Tibial artery (tissue), 4 donors: ENCODE measurements at regions not wholly inside any gene's neighbourhood (a gene's known extent, or its start where the extent isn't known, plus 50 kb on each side); places are given as distances from the start of the nearest gene placed in this dataset.

Experiments
- DNase-seq, 2 donors: peaks; one replicate each; pipeline ENCODE4 v3.0.0-alpha.2; 2019
- H3K27ac ChIP-seq, 2 donors: fragments of 200-600 bp; sonication (generic) in 1 of 2; 1 replicate in 1 of 2; 2 replicates in 1 of 2; pipeline ENCODE4 v1.5.1; 2018 to 2019; ENCODE audit warnings: mild to moderate bottlenecking in 1 of 2
- H3K27me3 ChIP-seq, 2 donors: fragments of 200-600 bp; sonication (generic) in 1 of 2; one replicate each; pipeline versions ENCODE4 v1.5.1 to v1.6.0; 2016 to 2019
- H3K36me3 ChIP-seq, 3 donors: fragments of 200-600 bp; sonication (generic) in 2 of 3; one replicate each; pipeline ENCODE4 v1.5.1; 2016 to 2019; ENCODE audit warnings: mild to moderate bottlenecking in 2 of 3
- H3K4me1 ChIP-seq, 4 donors: fragments of 200-600 bp; sonication (generic) in 2 of 4; 1 replicate in 3 of 4; 2 replicates in 1 of 4; pipeline ENCODE4 v1.5.1; 2016 to 2019
- H3K4me3 ChIP-seq, 2 donors: fragments of 200-600 bp; sonication (generic) in 1 of 2; 1 replicate in 1 of 2; 2 replicates in 1 of 2; pipeline ENCODE4 v1.5.1; 2018 to 2019; ENCODE audit warnings: mild to moderate bottlenecking in 2 of 2
- H3K9me3 ChIP-seq, 3 donors: fragments of 200-600 bp; sonication (generic) in 1 of 3; one replicate each; pipeline ENCODE4 v1.5.1; 2016 to 2019
- CTCF ChIP-seq, 2 experiments: fragments of 200-600 bp in 1 of 2; fragments of 450-650 bp in 1 of 2; IDR thresholded peaks; one replicate each; pipeline ENCODE4 v1.5.1; 2017 to 2019; ENCODE audit warnings: antibody characterized with exemption in 2 of 2, mild to moderate bottlenecking in 1 of 2, moderate library complexity in 1 of 2
- intact Hi-C: fragments of 100-400 bp; cut with DNase I; formaldehyde crosslinking; loops from one replicate; pipeline ENCODE4 v1.15.0; 2023; ENCODE audit warnings: low total_unique reads

GRCh38 chr13:40498461-40498860, 168.0 kb downstream of the FOXO1 start:
- no peak overlapping the region for H3K27ac ChIP-seq
- no peak for DNase-seq
- no peaks in the 10 kb centered on the region for H3K36me3 ChIP-seq
- H3K27me3 ChIP-seq, result no peaks in the 10 kb centered on the region
- peaks cover 0 to 22% (median 0%) of the 10 kb centered on the region in 4 donors for H3K4me1 ChIP-seq
- TF ChIP-seq CTCF (IDR thresholded peaks at IDR 0.05), result no peak
- no peaks in the 10 kb centered on the region for H3K9me3 ChIP-seq
- intact Hi-C loops, result no loop called here
- H3K4me3 ChIP-seq, result no peak overlapping the region

- Histone ChIP-seq H3K27me3 (no peaks in the 10 kb centered on the region), H3K4me1 (peaks cover 0 to 18% (median 7%) of the 10 kb centered on the region in 4 donors), H3K4me3 (no peak overlapping the region), H3K9me3 (no peaks in the 10 kb centered on the region), H3K36me3 (no peaks in the 10 kb centered on the region), H3K27ac (no peak overlapping the region)
- intact Hi-C loops, result no loop called here
- no peak for DNase-seq
- TF ChIP-seq CTCF (IDR thresholded peaks at IDR 0.05), result no peak
Measured at GRCh38 chr13:40502236-40502635, 164.2 kb downstream of the FOXO1 start.

- no peak for TF ChIP-seq CTCF (IDR thresholded peaks at IDR 0.05)
- DNase-seq, result no peak
- no peaks in the 10 kb centered on the region for H3K27me3 ChIP-seq
- no peaks in the 10 kb centered on the region for H3K9me3 ChIP-seq
- intact Hi-C loops, result no loop called here
- no peak overlapping the region for H3K27ac ChIP-seq
- H3K4me1 ChIP-seq, result peaks cover 0 to 24% (median 7%) of the 10 kb centered on the region in 4 donors
- H3K4me3 ChIP-seq, result no peak overlapping the region
- H3K36me3 ChIP-seq, result no peaks in the 10 kb centered on the region
Measured at GRCh38 chr13:40503011-40503410, 163.4 kb downstream of the FOXO1 start.

- no peaks in the 10 kb centered on the region for H3K9me3 ChIP-seq
- H3K36me3 ChIP-seq, result no peaks in the 10 kb centered on the region
- DNase-seq, result peak in 1 of 2 donors; percentile 76
- peaks cover 0 to 32% (median 13%) of the 10 kb centered on the region in 4 donors for H3K4me1 ChIP-seq
- H3K27me3 ChIP-seq, result no peaks in the 10 kb centered on the region
- TF ChIP-seq CTCF (IDR thresholded peaks at IDR 0.05), result no peak
- no peak overlapping the region for H3K4me3 ChIP-seq
- intact Hi-C loops, result no loop called here
- H3K27ac ChIP-seq, result peak overlapping the region; percentile 12 to 39
Measured at GRCh38 chr13:40503966-40504591, 162.4 kb downstream of the FOXO1 start.

GRCh38 chr13:40504641-40505040, 161.8 kb downstream of the FOXO1 start:
- no peaks in the 10 kb centered on the region for H3K9me3 ChIP-seq
- DNase-seq, result no peak
- H3K27ac ChIP-seq, result peak overlapping the region; percentile 12 to 39
- no peaks in the 10 kb centered on the region for H3K27me3 ChIP-seq
- TF ChIP-seq CTCF (IDR thresholded peaks at IDR 0.05), result no peak
- peaks cover 0 to 32% (median 13%) of the 10 kb centered on the region in 4 donors for H3K4me1 ChIP-seq
- intact Hi-C loops, result no loop called here
- H3K4me3 ChIP-seq, result no peak overlapping the region
- no peaks in the 10 kb centered on the region for H3K36me3 ChIP-seq
